Tibial artery (tissue), 4 donors: ENCODE measurements at regions not wholly inside any gene's neighbourhood (a gene's known extent, or its start where the extent isn't known, plus 50 kb on each side); places are given as distances from the start of the nearest gene placed in this dataset.
"Not testable (repeated sequence)": the region's sequence is repeated elsewhere in the genome, so short reads cannot be mapped to it uniquely, and the experiment has no call there.

ENCODE experiments used
- DNase-seq, 2 donors: peaks; one replicate each; pipeline ENCODE4 v3.0.0-alpha.2; 2019
- H3K27ac ChIP-seq, 2 donors: fragments of 200-600 bp; sonication (generic) in 1 of 2; 1 replicate in 1 of 2; 2 replicates in 1 of 2; pipeline ENCODE4 v1.5.1; 2018 to 2019; ENCODE audit warnings: mild to moderate bottlenecking in 1 of 2
- H3K27me3 ChIP-seq, 2 donors: fragments of 200-600 bp; sonication (generic) in 1 of 2; one replicate each; pipeline versions ENCODE4 v1.5.1 to v1.6.0; 2016 to 2019
- H3K36me3 ChIP-seq, 3 donors: fragments of 200-600 bp; sonication (generic) in 2 of 3; one replicate each; pipeline ENCODE4 v1.5.1; 2016 to 2019; ENCODE audit warnings: mild to moderate bottlenecking in 2 of 3
- H3K4me1 ChIP-seq, 4 donors: fragments of 200-600 bp; sonication (generic) in 2 of 4; 1 replicate in 3 of 4; 2 replicates in 1 of 4; pipeline ENCODE4 v1.5.1; 2016 to 2019
- H3K4me3 ChIP-seq, 2 donors: fragments of 200-600 bp; sonication (generic) in 1 of 2; 1 replicate in 1 of 2; 2 replicates in 1 of 2; pipeline ENCODE4 v1.5.1; 2018 to 2019; ENCODE audit warnings: mild to moderate bottlenecking in 2 of 2
- H3K9me3 ChIP-seq, 3 donors: fragments of 200-600 bp; sonication (generic) in 1 of 3; one replicate each; pipeline ENCODE4 v1.5.1; 2016 to 2019
- intact Hi-C: fragments of 100-400 bp; cut with DNase I; formaldehyde crosslinking; loops from one replicate; pipeline ENCODE4 v1.15.0; 2023; ENCODE audit warnings: low total_unique reads
- TF ChIP-seq, protein P1 (sequence below), 2 experiments: fragments of 200-600 bp in 1 of 2; fragments of 450-650 bp in 1 of 2; IDR thresholded peaks; one replicate each; pipeline ENCODE4 v1.5.1; 2017 to 2019; ENCODE audit warnings: antibody characterized with exemption in 2 of 2, mild to moderate bottlenecking in 1 of 2, moderate library complexity in 1 of 2

DNA sequence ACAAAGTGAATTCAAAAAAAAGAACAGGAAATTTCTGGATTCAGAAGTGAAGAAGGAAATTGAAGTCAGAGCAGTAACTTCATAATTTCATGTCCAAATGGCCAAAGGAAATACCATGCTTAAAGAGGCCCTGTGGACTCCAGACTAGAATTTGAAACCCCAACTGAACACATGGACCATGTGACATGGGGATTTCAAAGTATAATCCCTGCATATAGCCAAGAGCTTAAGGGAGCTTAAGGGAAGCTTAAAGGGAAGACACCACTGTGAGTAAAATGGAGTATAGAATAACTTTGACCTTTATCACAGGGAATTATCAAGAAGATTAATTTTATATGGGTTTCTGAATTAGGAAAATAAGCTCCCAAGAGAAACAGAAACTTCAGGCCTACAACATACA is 241.8 kb upstream of the POGK start:
- H3K9me3 ChIP-seq, result no peaks in the 10 kb centered on the region
- H3K27me3 ChIP-seq, result no peaks in the 10 kb centered on the region
- TF ChIP-seq, protein P1, sequence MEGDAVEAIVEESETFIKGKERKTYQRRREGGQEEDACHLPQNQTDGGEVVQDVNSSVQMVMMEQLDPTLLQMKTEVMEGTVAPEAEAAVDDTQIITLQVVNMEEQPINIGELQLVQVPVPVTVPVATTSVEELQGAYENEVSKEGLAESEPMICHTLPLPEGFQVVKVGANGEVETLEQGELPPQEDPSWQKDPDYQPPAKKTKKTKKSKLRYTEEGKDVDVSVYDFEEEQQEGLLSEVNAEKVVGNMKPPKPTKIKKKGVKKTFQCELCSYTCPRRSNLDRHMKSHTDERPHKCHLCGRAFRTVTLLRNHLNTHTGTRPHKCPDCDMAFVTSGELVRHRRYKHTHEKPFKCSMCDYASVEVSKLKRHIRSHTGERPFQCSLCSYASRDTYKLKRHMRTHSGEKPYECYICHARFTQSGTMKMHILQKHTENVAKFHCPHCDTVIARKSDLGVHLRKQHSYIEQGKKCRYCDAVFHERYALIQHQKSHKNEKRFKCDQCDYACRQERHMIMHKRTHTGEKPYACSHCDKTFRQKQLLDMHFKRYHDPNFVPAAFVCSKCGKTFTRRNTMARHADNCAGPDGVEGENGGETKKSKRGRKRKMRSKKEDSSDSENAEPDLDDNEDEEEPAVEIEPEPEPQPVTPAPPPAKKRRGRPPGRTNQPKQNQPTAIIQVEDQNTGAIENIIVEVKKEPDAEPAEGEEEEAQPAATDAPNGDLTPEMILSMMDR (IDR thresholded peaks at IDR 0.05), result no peak
- no peaks in the 10 kb centered on the region for H3K36me3 ChIP-seq
- H3K4me3 ChIP-seq, result no peak overlapping the region
- no peak for DNase-seq
- no peak overlapping the region for H3K27ac ChIP-seq
- no peaks in the 10 kb centered on the region for H3K4me1 ChIP-seq
- intact Hi-C loops, result no loop called here

DNA sequence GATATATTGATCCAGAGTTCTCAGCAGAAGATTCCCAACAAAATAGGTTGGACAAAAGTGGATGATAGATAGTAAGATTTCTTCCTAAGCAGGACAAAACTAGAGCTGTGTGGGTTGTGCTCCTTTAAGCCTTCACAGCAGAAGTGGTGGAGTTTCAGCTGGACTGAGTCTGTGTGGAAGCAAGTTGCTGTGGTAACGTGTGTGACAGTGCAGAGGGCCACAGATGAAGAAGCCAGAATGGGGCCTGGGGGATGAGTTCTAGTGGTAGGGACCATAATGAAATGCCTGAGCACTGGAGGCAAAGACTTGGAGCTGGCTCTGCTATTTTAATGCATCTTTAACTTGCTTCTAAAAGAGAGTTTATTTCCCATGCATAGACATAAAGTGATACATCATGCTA is 238.7 kb upstream of the POGK start:
- intact Hi-C loops, result no loop called here
- DNase-seq, result no peak
- Histone ChIP-seq H3K36me3 (no peaks in the 10 kb centered on the region), H3K9me3 (no peaks in the 10 kb centered on the region), H3K27me3 (no peaks in the 10 kb centered on the region), H3K4me1 (no peaks in the 10 kb centered on the region), H3K4me3 (no peak overlapping the region), H3K27ac (no peak overlapping the region)
- TF ChIP-seq, protein P1 (IDR thresholded peaks at IDR 0.05), result no peak

DNA sequence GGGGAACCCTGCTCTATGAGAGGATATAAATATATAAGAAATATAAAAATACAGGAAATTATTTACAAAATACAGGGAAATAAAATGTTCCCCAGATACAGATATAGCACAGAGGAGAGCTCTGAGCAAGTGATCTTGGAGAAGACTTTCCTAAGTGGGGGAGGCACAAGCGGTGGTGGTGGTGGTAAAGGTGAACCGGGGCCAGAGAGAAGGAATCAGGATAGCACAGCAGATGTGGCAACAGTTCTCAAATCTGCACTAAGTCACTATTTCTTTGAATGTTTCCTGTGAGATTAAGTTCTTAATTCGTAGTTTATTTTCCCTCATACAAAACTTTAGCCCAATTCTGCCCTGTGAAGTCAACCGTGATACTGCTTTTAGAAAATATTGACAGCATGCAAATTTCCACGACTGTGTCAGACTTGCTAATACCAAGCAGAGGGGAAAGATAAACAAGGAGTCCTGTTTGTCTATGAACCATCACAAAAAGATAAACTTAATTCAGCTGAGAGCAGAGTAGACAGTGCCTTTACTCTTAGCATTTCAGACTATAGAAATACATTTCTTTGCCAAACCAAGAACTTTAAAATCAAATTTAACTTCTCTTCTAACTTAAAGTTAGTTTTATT is 237.5 kb upstream of the POGK start:
- DNase-seq, result no peak
- TF ChIP-seq, protein P1 (IDR thresholded peaks at IDR 0.05), result no peak
- Histone ChIP-seq H3K36me3 (no peaks in the 10 kb centered on the region), H3K9me3 (no peaks in the 10 kb centered on the region), H3K27me3 (no peaks in the 10 kb centered on the region), H3K4me1 (no peaks in the 10 kb centered on the region), H3K27ac (no peak overlapping the region), H3K4me3 (no peak overlapping the region)
- intact Hi-C loops, result no loop called here

DNA sequence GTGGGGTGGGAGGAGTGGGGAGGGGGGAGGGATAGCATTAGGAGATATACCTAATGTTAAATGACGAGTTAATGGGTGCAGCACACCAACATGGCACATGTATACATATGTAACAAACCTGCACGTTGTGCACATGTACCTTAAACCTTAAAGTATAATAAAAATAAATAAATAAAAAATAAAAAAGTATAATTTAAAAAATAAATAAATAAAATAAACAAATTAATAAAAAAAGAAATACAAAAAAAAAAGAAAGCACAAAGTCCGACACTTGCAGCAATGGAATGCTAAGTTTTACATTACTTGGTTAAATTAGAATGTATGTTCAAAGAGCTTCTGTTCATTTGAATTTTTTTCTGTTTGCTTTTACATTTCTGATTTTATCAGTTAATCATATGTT is 236.5 kb upstream of the POGK start:
- H3K4me3 ChIP-seq, H3K9me3 ChIP-seq, DNase-seq, H3K4me1 ChIP-seq, H3K36me3 ChIP-seq, H3K27me3 ChIP-seq, H3K27ac ChIP-seq, intact Hi-C loops: not testable (repeated sequence)

DNA sequence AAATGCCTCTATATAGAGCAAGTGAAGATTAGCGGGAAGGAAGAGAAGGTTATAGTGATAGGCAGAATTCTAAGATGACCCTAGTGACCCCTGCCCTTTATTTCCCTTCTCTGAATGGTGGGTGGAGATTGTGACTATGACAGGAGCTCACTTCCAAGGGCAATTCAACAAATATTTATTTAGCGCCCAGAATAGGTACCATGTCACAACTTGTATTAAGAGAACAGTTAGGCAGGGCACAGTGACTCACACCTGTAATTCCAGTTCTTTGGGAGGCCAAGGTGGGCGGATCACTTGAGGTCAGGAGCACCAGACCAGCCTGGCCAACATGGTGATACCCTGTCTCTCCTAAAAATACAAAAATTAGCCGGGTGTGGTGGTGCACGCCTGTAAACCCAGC is 236.0 kb upstream of the POGK start:
- no peaks in the 10 kb centered on the region for H3K9me3 ChIP-seq
- no peak overlapping the region for H3K27ac ChIP-seq
- no peak overlapping the region for H3K4me3 ChIP-seq
- no peaks in the 10 kb centered on the region for H3K4me1 ChIP-seq
- DNase-seq, result no peak
- H3K27me3 ChIP-seq, result no peaks in the 10 kb centered on the region
- intact Hi-C loops, result no loop called here
- TF ChIP-seq, protein P1 (IDR thresholded peaks at IDR 0.05), result no peak
- H3K36me3 ChIP-seq, result no peaks in the 10 kb centered on the region

DNA sequence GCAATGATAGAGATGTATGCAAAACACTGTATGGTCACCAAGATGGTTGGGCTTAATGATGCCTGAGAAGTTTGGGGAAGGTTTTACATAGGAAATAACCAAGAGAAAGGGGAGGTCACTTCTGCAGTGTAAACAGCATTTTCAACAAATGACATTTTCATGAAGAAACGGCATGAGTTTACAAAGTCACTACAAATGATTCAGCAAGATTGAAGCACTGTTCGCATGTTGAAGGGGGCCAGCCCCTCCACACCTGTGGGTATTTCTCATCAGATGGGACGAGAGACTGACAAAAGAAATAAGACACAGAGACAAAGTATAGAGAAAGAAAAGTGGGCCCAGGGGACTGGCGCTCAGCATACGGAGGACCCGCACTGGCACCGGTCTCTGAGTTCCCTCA is 234.1 kb upstream of the POGK start:
- intact Hi-C loops, result loop anchor here (5.0 kb wide), 1 partner anchor 743 kb away; no protein-coding TSS in a partner anchor
- H3K4me3 ChIP-seq, result no peak overlapping the region
- DNase-seq, result no peak
- no peaks in the 10 kb centered on the region for H3K9me3 ChIP-seq
- H3K27ac ChIP-seq, result no peak overlapping the region
- no peaks in the 10 kb centered on the region for H3K27me3 ChIP-seq
- H3K4me1 ChIP-seq, result no peaks in the 10 kb centered on the region
- TF ChIP-seq, protein P1 (IDR thresholded peaks at IDR 0.05), result no peak
- no peaks in the 10 kb centered on the region for H3K36me3 ChIP-seq
